Testis (tissue), 2 donors: ENCODE measurements at regions not wholly inside any gene's neighbourhood (a gene's known extent, or its start where the extent isn't known, plus 50 kb on each side); places are given as distances from the start of the nearest gene placed in this dataset.

Experiments
- DNase-seq: peaks from one replicate; pipeline ENCODE4 v3.0.0-alpha.2; 2019
- H3K27ac ChIP-seq, 2 donors: fragments of 200-600 bp; sonication (generic); one replicate each; pipeline ENCODE4 v1.5.1; 2019
- H3K27me3 ChIP-seq: fragments of 200-600 bp; sonication (generic); one replicate; pipeline ENCODE4 v1.5.1; 2019
- H3K36me3 ChIP-seq: fragments of 200-600 bp; sonication (generic); one replicate; pipeline ENCODE4 v1.5.1; 2017; ENCODE audit warnings: low read depth; ENCODE audit errors: missing control alignments
- H3K4me1 ChIP-seq: fragments of 200-600 bp; sonication (generic); one replicate; pipeline ENCODE4 v1.5.1; 2019
- H3K4me3 ChIP-seq, 2 donors: fragments of 200-600 bp; sonication (generic); one replicate each; pipeline ENCODE4 v1.5.1; 2017 to 2019
- H3K9me3 ChIP-seq: fragments of 200-600 bp; sonication (generic); one replicate; pipeline ENCODE4 v1.5.1; 2017
- CTCF ChIP-seq, 3 experiments: fragments of 450-650 bp in 2 of 3; fragments of 200-600 bp in 1 of 3; sonication (generic) in 1 of 3; IDR thresholded peaks; one replicate each; pipeline ENCODE4 v1.5.1; 2016 to 2019; ENCODE audit warnings: antibody characterized with exemption in 3 of 3, mild to moderate bottlenecking in 2 of 3, moderate library complexity in 1 of 3
- POLR2A ChIP-seq: fragments of 450-650 bp; IDR thresholded peaks from one replicate; pipeline ENCODE4 v1.6.1; 2017; ENCODE audit warnings: antibody characterized with exemption, mild to moderate bottlenecking, moderate library complexity
- WGBS, 2 donors: methylation state at CpG; one replicate each; pipeline ENCODE4 v1.1.5; 2018; 5-methylcytosine and 5-hydroxymethylcytosine counted together
- intact Hi-C: fragments of 100-400 bp; cut with DNase I; formaldehyde crosslinking; loops from one replicate; pipeline ENCODE4 v1.15.1; 2023; ENCODE audit warnings: low total_unique reads

GRCh38 chr18:76622651-76623050 lies 127.6 kb upstream of the ZNF516 start:
- intact Hi-C loops, result no loop called here
- peak overlapping the region; percentile 87 to 94 for H3K27ac ChIP-seq
- no peaks in the 10 kb centered on the region for H3K36me3 ChIP-seq
- H3K4me3 ChIP-seq, result no peak overlapping the region
- no peak for DNase-seq
- H3K9me3 ChIP-seq, result no peaks in the 10 kb centered on the region
- no peaks in the 10 kb centered on the region for H3K27me3 ChIP-seq
- peaks cover 50% of the 10 kb centered on the region for H3K4me1 ChIP-seq
- TF ChIP-seq CTCF (IDR thresholded peaks at IDR 0.05) (no peak), POLR2A (no peak)
- 33 to 47% methylated on average over 8 of the region's 8 CpGs for WGBS, 2 donors

- no peaks in the 10 kb centered on the region for H3K9me3 ChIP-seq
- intact Hi-C loops, result no loop called here
- H3K27me3 ChIP-seq, result no peaks in the 10 kb centered on the region
- no peak for DNase-seq
- peak overlapping the region; percentile 87 to 94 for H3K27ac ChIP-seq
- WGBS, 2 donors, result 23 to 45% methylated on average over 12 of the region's 12 CpGs
- H3K4me3 ChIP-seq, result no peak overlapping the region
- TF ChIP-seq CTCF (IDR thresholded peaks at IDR 0.05) (no peak), POLR2A (no peak)
- no peaks in the 10 kb centered on the region for H3K36me3 ChIP-seq
- H3K4me1 ChIP-seq, result peaks cover 50% of the 10 kb centered on the region
Measured at GRCh38 chr18:76621782-76622495, 126.9 kb upstream of the ZNF516 start.

- H3K27ac ChIP-seq, result peak overlapping the region; percentile 87 to 94
- TF ChIP-seq CTCF (IDR thresholded peaks at IDR 0.05), result no peak
- TF ChIP-seq POLR2A, result no peak
- no peaks in the 10 kb centered on the region for H3K9me3 ChIP-seq
- 32 to 36% methylated on average over 9 of the region's 9 CpGs for WGBS, 2 donors
- intact Hi-C loops, result no loop called here
- no peaks in the 10 kb centered on the region for H3K27me3 ChIP-seq
- no peak overlapping the region for H3K4me3 ChIP-seq
- no peak for DNase-seq
- no peaks in the 10 kb centered on the region for H3K36me3 ChIP-seq
- H3K4me1 ChIP-seq, result peaks cover 50% of the 10 kb centered on the region
Measured at GRCh38 chr18:76621226-76621625, 126.2 kb upstream of the ZNF516 start.

GRCh38 chr18:76620321-76621170 lies 125.5 kb upstream of the ZNF516 start:
- Histone ChIP-seq H3K27ac (peak overlapping the region; percentile 87 to 94), H3K36me3 (no peaks in the 10 kb centered on the region), H3K4me1 (peaks cover 50% of the 10 kb centered on the region), H3K9me3 (no peaks in the 10 kb centered on the region), H3K27me3 (no peaks in the 10 kb centered on the region), H3K4me3 (peak overlapping the region; percentile 33 to 40)
- TF ChIP-seq CTCF (IDR thresholded peaks at IDR 0.05) (peak; percentile 23 to 56 (median 31)), POLR2A (no peak)
- peak; percentile 91 for DNase-seq
- WGBS, 2 donors, result 5 to 7% methylated on average over 18 to 30 of the region's 30 CpGs
- intact Hi-C loops, result no loop called here
